D721Med (cell line): ENCODE measurements at regions not wholly inside any gene's neighbourhood (a gene's known extent, or its start where the extent isn't known, plus 50 kb on each side); places are given as distances from the start of the nearest gene placed in this dataset.
"Not testable (repeated sequence)": the region's sequence is repeated elsewhere in the genome, so short reads cannot be mapped to it uniquely, and the experiment has no call there.

ENCODE experiments used
- DNase-seq: peaks from one replicate; pipeline ENCODE4 v3.0.0; 2011; ENCODE audit warnings: low spot score; ENCODE audit not compliant: insufficient read length
- FAIRE-seq: peaks from 2 replicates; lab custom pipeline; 2011; peaks lifted over from hg19 to GRCh38; lab: Jason Lieb, UNC
- TF ChIP-seq, protein P1 (sequence below): IDR thresholded peaks from 2 replicates; pipeline ENCODE4 v1.5.1; 2012; ENCODE audit warnings: mild to moderate bottlenecking, control low read depth; ENCODE audit not compliant: insufficient read depth; ENCODE audit errors: missing control alignments

DNA sequence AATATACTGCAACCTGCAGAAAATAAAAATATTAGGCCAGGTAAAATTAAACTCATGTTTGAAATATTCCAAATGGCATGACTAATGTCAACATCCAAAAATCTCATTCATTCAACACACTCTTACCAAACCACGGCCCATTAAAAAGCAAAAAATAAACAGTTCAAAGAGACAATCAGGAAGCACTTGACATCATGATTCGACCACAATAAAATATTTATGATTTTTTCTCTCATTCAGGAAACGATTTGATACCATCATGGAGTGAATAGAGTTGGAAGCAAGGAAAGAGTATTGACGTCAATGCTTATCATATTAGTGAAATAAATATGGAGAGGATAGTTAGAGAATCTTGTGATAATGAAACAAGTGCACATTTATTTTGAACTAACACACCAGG, 354.1 kb downstream of the KCNJ2 start:
- TF ChIP-seq, protein P1, sequence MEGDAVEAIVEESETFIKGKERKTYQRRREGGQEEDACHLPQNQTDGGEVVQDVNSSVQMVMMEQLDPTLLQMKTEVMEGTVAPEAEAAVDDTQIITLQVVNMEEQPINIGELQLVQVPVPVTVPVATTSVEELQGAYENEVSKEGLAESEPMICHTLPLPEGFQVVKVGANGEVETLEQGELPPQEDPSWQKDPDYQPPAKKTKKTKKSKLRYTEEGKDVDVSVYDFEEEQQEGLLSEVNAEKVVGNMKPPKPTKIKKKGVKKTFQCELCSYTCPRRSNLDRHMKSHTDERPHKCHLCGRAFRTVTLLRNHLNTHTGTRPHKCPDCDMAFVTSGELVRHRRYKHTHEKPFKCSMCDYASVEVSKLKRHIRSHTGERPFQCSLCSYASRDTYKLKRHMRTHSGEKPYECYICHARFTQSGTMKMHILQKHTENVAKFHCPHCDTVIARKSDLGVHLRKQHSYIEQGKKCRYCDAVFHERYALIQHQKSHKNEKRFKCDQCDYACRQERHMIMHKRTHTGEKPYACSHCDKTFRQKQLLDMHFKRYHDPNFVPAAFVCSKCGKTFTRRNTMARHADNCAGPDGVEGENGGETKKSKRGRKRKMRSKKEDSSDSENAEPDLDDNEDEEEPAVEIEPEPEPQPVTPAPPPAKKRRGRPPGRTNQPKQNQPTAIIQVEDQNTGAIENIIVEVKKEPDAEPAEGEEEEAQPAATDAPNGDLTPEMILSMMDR, result no peak
- FAIRE-seq (no peak), DNase-seq (no peak)

DNA sequence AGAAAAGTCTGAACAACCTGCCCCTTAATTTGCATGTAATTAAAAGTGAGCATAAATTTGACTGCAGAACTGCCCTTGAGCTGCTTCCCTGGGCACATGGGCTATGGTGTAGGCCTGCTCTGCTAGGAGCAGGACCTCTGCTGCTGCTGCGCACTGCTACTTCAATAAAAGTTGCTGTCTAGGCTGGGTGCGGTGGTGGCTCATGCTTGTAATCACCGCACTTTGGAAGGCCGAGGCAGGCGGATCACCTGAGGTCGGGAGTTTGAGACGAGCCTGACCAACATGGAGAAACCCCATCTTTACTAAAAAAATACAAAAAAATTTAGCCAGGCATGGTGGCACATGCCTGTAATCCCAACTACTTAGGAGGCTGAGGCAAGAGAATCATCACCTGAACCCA, 355.7 kb downstream of the KCNJ2 start:
- not testable (repeated sequence) for FAIRE-seq, DNase-seq

DNA sequence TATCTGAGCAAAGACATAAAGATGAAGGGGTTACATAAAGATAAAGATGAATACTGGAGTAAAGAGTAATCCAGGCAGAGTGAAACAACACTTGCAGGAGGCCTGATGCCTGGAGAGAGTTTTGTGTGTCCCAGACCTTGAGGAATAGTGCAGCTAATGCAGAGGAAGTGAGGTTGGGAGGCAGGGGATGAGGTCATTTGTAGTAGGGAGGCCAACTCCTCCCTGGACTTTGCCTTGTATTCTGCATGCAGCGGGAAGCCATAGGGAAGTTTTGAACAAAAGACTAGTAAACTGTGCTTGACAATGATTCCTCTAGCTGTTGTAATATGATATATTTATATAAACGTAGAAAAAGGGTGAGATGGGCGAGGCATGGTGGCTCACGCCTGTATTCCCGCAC, 356.6 kb downstream of the KCNJ2 start:
- DNase-seq (no peak), FAIRE-seq (no peak)
- TF ChIP-seq, protein P1, result no peak

DNA sequence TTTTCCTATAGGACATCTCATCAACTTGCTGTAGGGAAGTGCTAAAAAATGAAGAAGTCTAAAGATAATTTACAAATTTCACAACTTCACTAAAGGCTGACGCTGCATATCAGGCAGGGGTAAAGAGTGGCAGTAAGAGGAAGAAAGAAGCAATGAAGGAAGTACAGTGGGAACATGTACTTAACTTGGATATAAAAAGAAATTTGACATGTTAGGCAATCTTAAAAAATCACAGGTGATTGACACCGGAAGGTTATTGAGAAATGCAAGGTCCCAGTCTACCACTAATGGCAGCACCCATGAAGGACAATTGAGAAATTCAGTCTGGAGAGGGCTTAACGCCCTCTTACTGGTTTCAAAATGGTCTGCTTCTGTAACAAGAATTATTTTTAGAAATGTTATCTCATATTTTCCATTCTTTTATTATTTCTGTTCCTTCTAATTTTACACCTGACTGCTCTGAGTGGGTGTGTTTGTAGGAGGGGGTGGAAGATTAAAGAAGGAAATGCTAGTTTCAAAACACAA, 358.1 kb downstream of the KCNJ2 start:
- TF ChIP-seq, protein P1, result no peak
- FAIRE-seq (no peak), DNase-seq (no peak)

DNA sequence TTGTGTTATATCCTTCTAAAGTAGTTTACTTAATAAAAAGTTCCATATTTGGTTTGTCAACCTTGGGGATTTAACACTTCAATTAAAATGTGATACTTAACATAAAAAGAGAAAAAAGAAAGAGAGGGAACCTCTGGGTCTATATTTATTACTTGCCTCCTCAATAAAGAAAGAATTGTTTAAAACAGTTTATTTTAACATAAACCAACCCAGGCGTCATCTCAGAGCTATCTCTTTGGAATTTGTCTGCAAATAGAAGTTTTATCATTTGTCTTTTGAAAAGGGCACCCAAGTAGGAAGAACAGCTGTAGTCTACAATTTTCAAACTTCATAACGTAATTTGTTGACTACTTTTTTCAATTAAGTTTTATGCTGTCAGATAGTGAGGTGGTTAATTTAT, 364.1 kb downstream of the KCNJ2 start:
- DNase-seq (no peak), FAIRE-seq (no peak)
- TF ChIP-seq, protein P1, result no peak

DNA sequence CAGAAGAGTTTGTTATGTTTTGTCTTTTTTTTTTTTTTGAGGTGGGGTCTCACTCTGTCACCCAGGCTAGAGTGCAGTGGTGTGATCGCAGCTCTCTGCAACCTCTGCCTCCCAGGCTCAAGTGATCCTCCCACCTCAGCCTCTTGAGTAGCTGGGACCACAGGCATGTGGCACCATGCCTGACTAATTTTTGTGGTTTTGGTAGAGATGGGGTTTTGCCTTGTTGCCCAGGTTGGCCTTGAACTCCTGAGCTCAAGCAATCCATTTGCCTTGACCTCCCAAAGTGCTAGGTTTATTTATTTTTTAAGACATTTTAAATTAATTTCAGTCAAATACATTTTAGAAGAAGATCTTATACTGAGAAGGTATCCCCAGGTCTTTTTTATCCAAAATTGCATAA, 366.7 kb downstream of the KCNJ2 start:
- DNase-seq (no peak), FAIRE-seq (no peak)
- TF ChIP-seq, protein P1, result no peak

DNA sequence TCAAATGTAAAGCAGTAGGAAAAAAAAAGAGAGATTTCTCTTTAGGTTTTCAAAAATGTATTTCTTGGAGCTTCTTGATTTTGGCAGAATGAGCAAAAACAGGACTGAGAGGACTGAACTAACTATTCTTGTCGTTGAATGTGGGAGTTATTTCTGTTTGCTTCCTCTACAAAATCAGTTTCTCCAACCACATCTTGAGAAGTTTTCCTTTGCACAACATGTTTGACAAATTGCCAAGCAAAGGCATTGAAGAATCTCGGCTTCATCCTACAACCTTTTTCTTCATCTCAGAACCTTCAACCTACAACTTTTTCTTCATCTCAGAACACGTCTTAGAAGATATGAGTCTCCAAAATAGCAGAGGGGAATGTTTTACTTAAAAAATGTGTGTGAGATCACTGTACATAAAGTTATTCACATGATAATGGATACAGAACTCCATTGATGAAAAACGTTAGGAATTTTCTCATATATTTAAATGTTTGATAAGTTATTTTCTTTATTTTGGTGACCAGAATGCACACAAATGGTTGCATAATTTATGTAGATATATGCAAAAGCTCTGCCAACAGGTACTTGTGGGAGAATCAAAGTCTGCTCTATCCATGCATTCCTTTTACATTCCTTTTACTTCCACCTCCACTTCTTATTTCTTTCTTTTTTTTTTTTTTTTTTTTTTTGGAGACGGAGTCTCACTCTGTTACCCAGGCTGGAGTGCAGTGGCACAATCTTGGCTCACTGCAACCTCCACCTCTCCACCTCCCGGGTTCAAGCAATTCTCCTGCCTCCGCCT, 370.0 kb downstream of the KCNJ2 start:
- DNase-seq, result no peak
- TF ChIP-seq, protein P1, result no peak
- no peak for FAIRE-seq

DNA sequence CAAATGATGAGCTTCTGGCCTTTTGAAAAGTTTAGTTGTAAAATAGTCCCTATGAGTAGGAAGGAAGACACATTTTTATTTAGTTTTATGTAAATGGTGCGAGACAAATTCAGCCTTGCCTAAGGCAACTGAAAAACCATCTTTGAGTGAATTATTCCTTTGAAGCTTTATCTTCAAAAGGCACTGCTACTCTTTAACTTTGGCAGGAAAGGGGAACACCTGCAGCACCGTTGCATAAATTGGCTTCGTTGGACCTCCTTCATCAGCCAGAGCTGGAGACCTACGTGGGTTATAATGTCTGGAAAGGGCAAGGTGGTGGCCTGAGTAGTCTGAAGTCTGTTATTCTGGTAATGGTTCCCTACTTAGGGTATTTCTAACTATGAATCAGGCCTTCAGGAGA, 373.5 kb downstream of the KCNJ2 start:
- TF ChIP-seq, protein P1, result no peak
- FAIRE-seq, result no peak
- DNase-seq, result no peak
